NCI-H524 (cell line): ENCODE measurements at regions not wholly inside any gene's neighbourhood (a gene's known extent, or its start where the extent isn't known, plus 50 kb on each side); places are given as distances from the start of the nearest gene placed in this dataset.
"Not testable (repeated sequence)": the region's sequence is repeated elsewhere in the genome, so short reads cannot be mapped to it uniquely, and the experiment has no call there.

Source experiments
- DNase-seq, 2 experiments: peaks; one replicate each; lab custom pipeline; 2025; lab: John Stamatoyannopoulos, UW

- DNase-seq = no peak
These were observed 368.2 kb upstream of the NPVF start for GRCh38 chr7:25596443-25596842.

- DNase-seq = no peak
These were observed 369.7 kb upstream of the NPVF start for GRCh38 chr7:25597946-25598345.

- DNase-seq = peak; percentile 35 to 86
These were observed 370.5 kb upstream of the NPVF start for GRCh38 chr7:25598765-25599164.

DNA sequence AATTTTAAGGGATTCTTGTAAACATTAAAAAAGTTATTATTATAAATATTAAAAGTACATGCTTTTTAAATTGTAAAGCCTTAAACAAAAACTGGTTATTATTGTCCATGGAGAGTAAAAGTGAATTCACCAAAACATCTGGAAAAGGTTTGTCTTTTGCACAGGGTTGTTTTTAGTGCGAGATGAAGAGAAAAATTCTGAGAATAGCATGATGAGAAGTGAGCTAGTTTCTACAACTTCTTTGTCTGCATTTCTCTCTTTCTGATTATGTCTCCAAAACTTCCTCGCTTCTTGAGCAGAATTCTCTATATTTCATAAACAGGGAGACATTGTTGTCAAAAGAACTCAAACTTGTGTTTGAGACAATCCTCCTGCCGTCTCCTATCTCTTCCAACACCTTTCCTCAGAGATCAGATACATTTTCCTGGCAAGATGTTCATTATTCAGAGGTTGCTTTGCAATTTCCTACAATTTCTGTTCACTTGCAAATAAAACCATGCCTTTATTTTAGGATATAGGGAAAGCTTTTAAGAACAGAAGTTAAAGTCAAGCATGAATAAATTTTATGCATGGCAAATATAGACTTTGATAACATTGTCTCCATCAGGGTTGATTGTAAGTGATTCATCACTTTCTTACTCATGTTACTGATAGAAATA, 372.1 kb upstream of the NPVF start:
- no peak for DNase-seq

DNA sequence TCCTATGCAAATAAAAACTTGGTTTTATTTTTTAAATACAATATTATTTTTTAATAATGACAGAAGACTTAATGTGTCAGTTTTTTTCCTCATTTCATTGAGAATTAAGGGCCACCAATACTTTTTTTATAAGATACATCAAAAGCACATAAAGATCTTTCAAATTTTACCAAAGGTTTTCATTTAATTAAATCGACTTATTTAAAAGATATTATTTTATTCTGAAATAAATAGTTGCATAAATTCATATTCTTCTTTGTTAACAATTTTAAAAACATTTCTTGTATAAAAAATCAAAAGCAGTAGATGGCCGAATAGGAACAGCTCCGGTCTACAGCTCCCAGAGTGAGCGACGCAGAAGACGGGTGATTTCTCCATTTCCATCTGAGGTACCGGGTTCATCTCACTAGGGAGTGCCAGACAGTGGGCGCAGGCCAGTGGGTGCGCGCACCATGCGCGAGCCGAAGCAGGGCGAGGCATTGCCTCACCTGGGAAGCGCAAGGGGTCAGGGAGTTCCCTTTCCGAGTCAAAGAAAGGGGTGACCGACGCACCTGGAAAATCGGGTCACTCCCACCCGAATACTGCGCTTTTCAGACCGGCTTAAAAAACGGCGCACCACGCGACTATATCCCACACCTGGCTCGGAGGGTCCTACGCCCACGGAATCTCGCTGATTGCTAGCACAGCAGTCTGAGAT, 374.6 kb upstream of the NPVF start:
- not testable (repeated sequence) for DNase-seq

GRCh38 chr7:25603427-25603740, 375.1 kb upstream of the NPVF start:
- not testable (repeated sequence) for DNase-seq

DNA sequence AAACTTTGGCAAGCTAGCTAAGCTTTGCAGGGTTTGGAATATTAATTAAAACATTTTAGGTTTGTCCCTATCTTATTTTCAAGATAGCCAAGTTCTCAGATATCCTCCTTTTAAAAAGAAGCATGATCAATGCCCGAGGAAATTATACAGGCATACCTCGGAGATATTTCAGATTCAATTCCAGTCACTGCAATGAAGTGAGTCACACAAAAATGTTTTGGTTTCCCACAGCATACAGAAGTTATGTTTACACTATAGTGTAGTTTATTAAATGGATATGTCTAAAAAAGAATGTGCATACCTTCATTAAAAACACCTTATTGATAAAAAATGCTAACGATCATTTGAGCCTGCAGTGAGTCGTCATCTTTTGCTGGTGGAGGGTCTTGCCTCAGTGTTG, 382.9 kb upstream of the NPVF start:
- DNase-seq = no peak

GRCh38 chr7:25613912-25614311, 385.6 kb upstream of the NPVF start:
- no peak for DNase-seq

GRCh38 chr7:25614415-25614814, 386.1 kb upstream of the NPVF start:
- no peak for DNase-seq

- no peak for DNase-seq
These were observed 386.7 kb upstream of the NPVF start for GRCh38 chr7:25615003-25615402.

DNA sequence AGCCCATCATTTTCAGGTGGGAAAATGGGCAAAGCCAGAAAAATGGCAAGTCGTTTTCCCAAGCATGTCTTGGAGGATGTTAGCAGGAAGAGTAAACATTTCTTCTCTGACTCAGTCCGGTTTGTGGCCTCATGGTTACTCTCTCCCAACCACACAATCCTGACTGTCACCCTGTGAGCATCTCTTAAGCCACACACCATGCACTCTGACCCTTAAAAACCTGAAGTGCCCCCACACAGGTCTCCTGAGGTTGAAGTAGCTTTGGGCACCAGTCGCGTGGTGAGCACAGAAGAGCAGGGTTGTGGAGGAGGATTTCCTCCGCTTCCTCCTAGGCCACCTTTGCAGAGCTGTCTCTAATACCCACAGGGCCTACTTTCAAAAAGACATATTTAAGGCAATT, 387.3 kb upstream of the NPVF start:
- DNase-seq = no peak

GRCh38 chr7:25617214-25617613, 388.9 kb upstream of the NPVF start:
- DNase-seq = no peak

DNA sequence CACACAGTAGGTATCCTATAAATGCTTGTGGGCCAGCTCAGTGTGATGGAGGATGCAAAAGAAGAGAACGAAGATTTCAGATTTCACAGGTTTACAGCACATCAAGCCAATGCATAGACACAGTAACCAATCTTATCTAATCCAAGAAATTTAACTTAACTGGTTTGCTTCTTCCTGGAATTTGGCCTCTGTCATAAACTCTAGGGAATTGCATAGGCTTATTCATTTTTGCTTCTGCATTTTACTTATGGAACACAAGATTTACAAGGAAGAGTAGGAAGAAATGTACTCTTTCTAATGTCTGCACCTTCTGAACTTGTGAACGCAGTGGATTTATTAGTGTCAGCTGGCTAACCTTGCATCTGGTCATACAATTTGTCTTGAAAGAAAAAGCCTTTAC, 389.4 kb upstream of the NPVF start:
- no peak for DNase-seq

GRCh38 chr7:25619381-25619780, 391.1 kb upstream of the NPVF start:
- no peak for DNase-seq

GRCh38 chr7:25619963-25620799, 391.9 kb upstream of the NPVF start:
- peak; percentile 58 to 82 for DNase-seq

DNA sequence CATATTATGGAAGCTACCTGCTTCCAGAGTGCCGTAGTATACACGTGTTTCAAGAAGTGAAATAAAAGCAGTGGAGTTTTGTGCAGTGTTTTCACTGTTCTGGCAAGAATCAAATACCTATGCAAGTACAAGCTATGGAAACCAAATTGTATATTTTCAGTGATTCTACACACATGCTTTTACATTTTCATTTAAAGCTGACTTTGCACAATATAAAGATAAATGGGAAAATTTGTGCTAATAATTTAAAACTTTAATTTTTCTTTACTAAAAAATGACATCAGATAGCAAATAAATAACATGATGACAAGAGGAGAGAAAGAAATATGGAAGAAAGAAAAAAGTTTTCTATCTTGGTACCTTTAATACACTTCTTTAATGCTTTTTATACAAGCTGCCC, 393.7 kb upstream of the NPVF start:
- DNase-seq = no peak

DNA sequence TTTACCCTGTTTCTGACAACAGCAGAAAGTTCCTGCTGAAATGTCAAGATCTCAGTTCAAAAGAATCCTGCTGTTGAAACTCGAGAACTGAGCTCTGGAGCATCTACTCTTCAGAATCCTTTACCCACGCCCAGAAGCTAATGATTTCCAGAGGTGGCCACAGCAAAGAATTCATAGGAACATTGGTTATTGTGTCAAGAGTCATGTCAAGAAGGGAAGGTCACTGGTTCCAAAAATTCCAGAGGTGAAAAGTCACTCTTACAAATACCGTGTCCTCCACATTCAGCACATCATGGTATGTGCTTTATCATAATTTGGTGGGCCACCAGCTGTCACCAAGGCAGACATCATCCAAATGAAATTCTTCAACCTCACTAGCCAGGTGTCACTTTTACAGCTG, 394.4 kb upstream of the NPVF start:
- DNase-seq = no peak

GRCh38 chr7:25624051-25624450, 395.8 kb upstream of the NPVF start:
- DNase-seq = no peak

- DNase-seq = no peak
These were observed 396.5 kb upstream of the NPVF start for GRCh38 chr7:25624833-25625232.

DNA sequence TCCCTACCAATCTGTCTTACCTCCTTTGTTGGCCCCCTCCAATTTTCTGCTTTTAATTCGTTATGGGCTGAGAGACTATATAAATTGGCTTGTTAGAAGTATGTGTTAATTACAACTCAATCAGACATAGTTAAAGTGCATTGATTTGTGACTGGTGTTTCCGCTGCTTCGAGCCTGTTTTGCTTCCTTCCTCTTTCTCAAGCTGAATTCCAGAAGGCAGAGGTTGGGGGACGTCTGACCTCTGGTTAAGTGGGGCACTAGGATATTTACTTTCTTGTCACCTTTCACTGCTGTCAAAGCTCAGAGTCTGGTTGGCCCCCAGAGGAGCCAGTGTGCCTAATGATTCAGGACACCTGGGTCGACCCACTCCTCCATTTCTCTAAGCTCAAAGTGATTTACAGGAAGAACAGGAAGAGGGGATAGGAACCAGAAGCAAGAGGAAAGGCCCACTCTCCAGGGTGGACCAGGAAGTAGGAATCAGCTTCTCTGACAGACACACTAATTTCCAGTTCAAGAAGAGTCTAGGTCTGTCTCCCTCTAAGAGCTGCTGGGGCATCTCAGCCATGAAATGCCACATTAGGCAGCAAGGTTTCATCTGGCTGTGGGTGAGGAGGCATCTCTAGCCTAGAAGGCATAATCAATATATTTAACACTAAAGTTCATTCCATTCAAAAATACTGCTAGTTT, 397.2 kb upstream of the NPVF start:
- DNase-seq = no peak

DNA sequence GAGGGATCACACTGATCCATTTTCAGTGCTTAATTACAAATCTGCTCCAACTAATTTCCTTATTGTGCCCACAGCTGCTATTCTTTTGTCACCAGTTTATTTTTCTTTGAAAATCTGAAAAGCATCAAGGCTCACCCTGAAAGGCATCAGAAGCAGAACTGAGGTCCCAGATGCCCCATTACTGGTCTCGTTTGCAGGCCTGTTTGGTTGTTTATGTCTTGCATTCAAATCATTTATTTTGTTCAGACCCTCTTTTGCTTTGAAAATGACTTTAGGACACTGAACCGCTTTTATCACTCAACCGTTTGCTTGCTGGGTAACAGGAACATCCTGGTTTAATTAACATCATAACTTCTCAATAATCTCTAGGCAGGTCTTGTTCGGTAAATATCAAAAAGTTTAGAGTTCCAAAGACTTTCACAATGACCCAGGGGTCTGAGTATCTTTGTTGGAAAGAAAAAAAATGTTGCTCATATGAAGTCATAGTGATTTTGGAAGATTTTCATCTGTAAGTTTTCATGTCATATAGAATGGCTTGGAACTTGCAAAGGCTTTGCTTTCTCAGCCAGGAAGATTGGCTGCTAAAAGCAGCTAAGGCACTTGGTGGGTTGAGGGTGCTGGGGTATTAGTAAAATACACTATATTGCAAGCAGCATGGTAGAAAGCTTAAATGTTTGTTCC, 398.3 kb upstream of the NPVF start:
- no peak for DNase-seq

GRCh38 chr7:25628446-25628845, 400.2 kb upstream of the NPVF start:
- DNase-seq = no peak
